Neuronal stem cell (in vitro differentiated cells): ENCODE measurements at regions not wholly inside any gene's neighbourhood (a gene's known extent, or its start where the extent isn't known, plus 50 kb on each side); places are given as distances from the start of the nearest gene placed in this dataset.

Experiments used
- DNase-seq: peaks from one replicate; pipeline ENCODE4 v3.0.0-alpha.2; 2013; ENCODE audit warnings: low spot score
- H2AFZ ChIP-seq: one replicate; pipeline ENCODE4 v1.6.1; 2013; ENCODE audit warnings: mild to moderate bottlenecking, low read length, inconsistent platforms
- H2AK5ac ChIP-seq: 2 replicates; pipeline ENCODE4 v1.6.1; 2013; ENCODE audit warnings: low read depth, mild to moderate bottlenecking, inconsistent platforms, low read length, moderate library complexity, mixed read lengths
- H2BK120ac ChIP-seq: 2 replicates; pipeline ENCODE4 v1.6.1; 2013; ENCODE audit warnings: low read depth, mild to moderate bottlenecking, inconsistent platforms, low read length, moderate library complexity, mixed read lengths
- H2BK12ac ChIP-seq: one replicate; pipeline ENCODE4 v1.6.1; 2013; ENCODE audit warnings: low read length, inconsistent platforms
- H2BK15ac ChIP-seq: 2 replicates; pipeline ENCODE4 v1.6.1; 2013; ENCODE audit warnings: mild to moderate bottlenecking, low read length, inconsistent platforms, mixed read lengths
- H2BK5ac ChIP-seq: one replicate; pipeline ENCODE4 v1.6.1; 2013; ENCODE audit warnings: inconsistent platforms, mild to moderate bottlenecking, low read length, moderate library complexity
- H3K14ac ChIP-seq: one replicate; pipeline ENCODE4 v1.6.1; 2013; ENCODE audit warnings: low read length, inconsistent platforms
- H3K18ac ChIP-seq: 2 replicates; pipeline ENCODE4 v1.6.1; 2013; ENCODE audit warnings: low read length, inconsistent platforms
- H3K23ac ChIP-seq: 2 replicates; pipeline ENCODE4 v1.6.1; 2013; ENCODE audit warnings: low read depth, mild to moderate bottlenecking, mixed read lengths, low read length, inconsistent platforms; ENCODE audit not compliant: poor library complexity
- H3K27ac ChIP-seq: replicated peaks from 3 replicates; pipeline ENCODE4 v1.5.1; 2013; ENCODE audit warnings: low read length, inconsistent platforms
- H3K27me3 ChIP-seq, 3 experiments: 2 replicates each; pipeline ENCODE4 v1.6.1; 2013; ENCODE audit warnings: low read length in 3 of 3, mild to moderate bottlenecking in 2 of 3, inconsistent platforms in 1 of 3, low read depth in 1 of 3, mixed read lengths in 1 of 3, moderate library complexity in 1 of 3; ENCODE audit not compliant: control insufficient read depth in 3 of 3, insufficient read depth in 3 of 3
- H3K36me3 ChIP-seq, 2 donors: replicated peaks in 1 of 2; 2 replicates each; pipeline ENCODE4 v1.6.1; 2013; ENCODE audit warnings: low read length in 2 of 2; ENCODE audit not compliant: control insufficient read depth in 2 of 2, insufficient read depth in 2 of 2
- H3K4ac ChIP-seq: 2 replicates; pipeline ENCODE4 v1.6.1; 2013; ENCODE audit warnings: inconsistent platforms, mild to moderate bottlenecking, low read length, moderate library complexity
- H3K4me1 ChIP-seq, 2 donors: 1 replicate in 1 of 2; 2 replicates in 1 of 2; pipeline ENCODE4 v1.6.1; 2013; ENCODE audit warnings: low read length in 2 of 2, low read depth in 1 of 2; ENCODE audit not compliant: control insufficient read depth in 2 of 2, insufficient read depth in 1 of 2
- H3K4me2 ChIP-seq: one replicate; pipeline ENCODE4 v1.6.1; 2013; ENCODE audit warnings: mild to moderate bottlenecking, low read length, inconsistent platforms; ENCODE audit not compliant: insufficient read depth, poor library complexity, severe bottlenecking
- H3K4me3 ChIP-seq, 2 donors: 2 replicates each; pipeline ENCODE4 v1.5.1; 2013; ENCODE audit warnings: low read length in 2 of 2, mild to moderate bottlenecking in 2 of 2, inconsistent platforms in 1 of 2, moderate library complexity in 1 of 2
- H3K79me1 ChIP-seq: one replicate; pipeline ENCODE4 v1.6.1; 2013; ENCODE audit warnings: low read depth, mild to moderate bottlenecking, inconsistent platforms, low read length, moderate library complexity
- H3K9ac ChIP-seq: one replicate; pipeline ENCODE4 v1.6.1; 2013; ENCODE audit warnings: mild to moderate bottlenecking, low read depth, low read length, inconsistent platforms; ENCODE audit not compliant: poor library complexity
- H3K9me3 ChIP-seq, 2 donors: replicated peaks in 1 of 2; 2 replicates each; pipeline versions ENCODE3 to v1.6.1; 2013; ENCODE audit warnings: low read length in 2 of 2, mild to moderate bottlenecking in 2 of 2, inconsistent platforms in 1 of 2, low read depth in 1 of 2, mixed read lengths in 1 of 2, moderate library complexity in 1 of 2; ENCODE audit not compliant: control insufficient read depth in 2 of 2, insufficient read depth in 1 of 2
- H4K8ac ChIP-seq: one replicate; pipeline ENCODE4 v1.6.1; 2013; ENCODE audit warnings: low read depth, mild to moderate bottlenecking, inconsistent platforms, low read length, moderate library complexity
- H4K91ac ChIP-seq: one replicate; pipeline ENCODE4 v1.6.1; 2013; ENCODE audit warnings: low read length, low read depth, mild to moderate bottlenecking, inconsistent platforms; ENCODE audit not compliant: poor library complexity
- WGBS, 2 donors: extraction: QIAGEN DNeasy Blood & Tissue Kit; methylation state at CpG; one replicate each; pipeline ENCODE4 v1.1.7; 2013; ENCODE audit warnings: missing lambda C conversion rate in 2 of 2, mixed read lengths in 1 of 2; ENCODE audit not compliant: insufficient read length in 2 of 2, insufficient replicate concordance in 1 of 2; ENCODE audit errors: extremely low coverage in 2 of 2; 5-methylcytosine and 5-hydroxymethylcytosine counted together

DNA sequence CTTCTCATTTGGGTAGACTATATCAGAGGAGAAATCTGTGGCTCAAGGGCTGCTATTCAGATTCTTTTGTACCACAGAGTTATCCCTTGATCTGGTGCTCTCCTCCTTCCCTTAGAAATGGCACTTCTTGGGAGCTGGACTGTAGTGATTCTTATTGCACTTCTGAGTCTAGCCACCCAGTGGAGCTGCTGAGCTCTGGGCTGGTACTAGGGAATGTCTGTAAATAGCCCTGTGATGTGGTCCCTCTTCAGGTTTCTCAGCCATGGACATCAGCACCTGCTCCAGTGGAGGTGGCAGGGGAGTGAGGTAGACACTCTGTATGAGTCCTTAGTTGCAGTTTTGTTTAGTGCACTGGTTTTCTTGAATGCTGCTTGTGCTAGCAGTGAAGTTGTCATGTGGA lies 1292.6 kb downstream of the SI start:
- peaks cover 0 to 5% of the 10 kb centered on the region in 2 donors for H3K4me1 ChIP-seq
- no peak overlapping the region for H3K14ac ChIP-seq
- no peaks in the 10 kb centered on the region for H3K27me3 ChIP-seq
- no peak overlapping the region for H3K4me3 ChIP-seq
- no peak overlapping the region for H3K9ac ChIP-seq
- no peak overlapping the region for H2AFZ ChIP-seq
- H2BK120ac ChIP-seq: no peak overlapping the region
- H3K23ac ChIP-seq: no peak overlapping the region
- no peak overlapping the region for H2BK15ac ChIP-seq
- no peak overlapping the region for H2BK5ac ChIP-seq
- H3K9me3 ChIP-seq: no peaks in the 10 kb centered on the region
- no peak overlapping the region for H4K91ac ChIP-seq
- no peak overlapping the region for H3K27ac ChIP-seq
- no peak overlapping the region for H2AK5ac ChIP-seq
- H2BK12ac ChIP-seq: no peak overlapping the region
- H3K4ac ChIP-seq: no peak overlapping the region
- H3K4me2 ChIP-seq: no peak overlapping the region
- no peak overlapping the region for H4K8ac ChIP-seq
- no peaks in the 10 kb centered on the region for H3K79me1 ChIP-seq
- no peaks in the 10 kb centered on the region for H3K36me3 ChIP-seq
- peak; percentile 14 for DNase-seq
- no peak overlapping the region for H3K18ac ChIP-seq

DNA sequence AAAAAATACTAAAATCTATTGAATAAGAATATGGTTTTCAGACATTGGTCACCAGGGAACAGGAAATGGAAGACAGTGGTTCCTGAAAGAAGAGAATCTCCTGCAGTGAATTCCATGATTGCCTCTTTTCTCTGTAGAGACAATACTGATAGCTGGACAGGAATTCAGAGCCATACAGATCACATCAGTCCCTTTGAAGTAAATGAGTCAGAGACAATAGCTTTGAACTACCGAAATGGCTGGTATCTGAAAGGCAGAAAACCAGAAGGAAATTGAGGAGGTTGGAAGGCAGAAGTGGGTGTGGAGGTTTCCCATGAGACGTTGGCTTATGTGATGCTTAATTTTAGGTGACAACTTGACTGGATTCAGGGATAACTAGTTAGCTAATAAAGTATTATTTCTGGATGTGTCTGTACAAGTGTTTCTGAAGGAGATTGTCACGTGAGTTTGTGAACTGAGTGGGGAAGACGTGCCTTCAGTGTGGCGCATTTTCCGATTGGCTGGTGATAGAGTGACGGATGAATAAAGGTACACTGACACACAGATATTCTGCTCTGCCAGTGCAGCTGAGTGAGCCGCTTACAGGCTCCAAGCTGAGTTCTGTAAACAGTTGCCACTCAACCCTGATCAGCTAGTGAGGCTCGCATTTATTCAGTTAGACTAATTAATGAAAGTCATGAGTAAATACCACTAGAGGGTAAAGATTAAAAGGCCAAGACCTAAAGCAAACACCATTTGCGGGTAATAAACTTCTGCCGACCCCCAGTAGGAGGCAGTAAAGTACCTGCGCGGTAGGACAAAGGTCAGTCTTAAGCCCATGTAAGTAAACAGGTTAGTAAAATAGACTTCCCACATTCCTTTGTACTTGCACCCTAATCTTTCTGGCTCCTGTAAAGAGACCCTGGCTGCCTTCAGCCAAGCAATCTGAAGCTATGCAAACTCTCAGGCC lies 1298.6 kb downstream of the SI start:
- Histone ChIP-seq H3K23ac (no peak overlapping the region), H3K4me1 (peaks cover 2 to 4% of the 10 kb centered on the region in 2 donors), H2BK5ac (no peak overlapping the region), H2BK15ac (no peak overlapping the region), H3K4ac (no peak overlapping the region), H2BK12ac (no peak overlapping the region), H3K9me3 (no peaks in the 10 kb centered on the region), H2AFZ (peak overlapping the region; percentile 68), H3K27ac (no peak overlapping the region), H3K79me1 (no peaks in the 10 kb centered on the region), H3K4me2 (no peak overlapping the region), H2BK120ac (no peak overlapping the region), H3K18ac (no peak overlapping the region), H3K9ac (no peak overlapping the region), H4K8ac (no peak overlapping the region), H4K91ac (no peak overlapping the region), H3K27me3 (no peaks in the 10 kb centered on the region), H2AK5ac (no peak overlapping the region), H3K4me3 (no peak overlapping the region), H3K14ac (no peak overlapping the region), H3K36me3 (no peaks in the 10 kb centered on the region)
- no peak for DNase-seq
- whole genome bisulfite sequencing, 2 donors: no CpG with 5 or more reads among the region's 13 CpGs

DNA sequence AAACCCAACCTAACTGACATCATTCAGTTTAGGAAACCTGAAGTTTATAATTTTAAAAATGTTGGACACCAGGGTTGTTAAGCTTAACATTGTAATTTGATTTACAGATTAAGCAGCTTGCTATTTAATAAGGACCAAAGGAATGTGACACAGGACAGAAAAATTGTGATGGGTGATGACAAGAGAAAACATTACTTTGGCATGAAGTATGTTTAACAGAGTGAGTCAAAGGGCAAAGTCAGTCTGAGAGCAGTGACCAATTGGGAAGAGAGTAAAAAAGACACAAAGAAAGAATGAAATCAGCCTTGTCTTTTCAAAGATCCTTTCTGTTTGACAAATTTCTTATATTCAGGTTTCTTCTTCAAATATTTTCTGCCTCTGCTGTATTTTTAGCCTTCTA lies 1301.6 kb downstream of the SI start:
- no peak for DNase-seq
- Histone ChIP-seq H3K4ac (no peak overlapping the region), H3K9ac (no peak overlapping the region), H3K23ac (no peak overlapping the region), H4K8ac (no peak overlapping the region), H2BK5ac (no peak overlapping the region), H3K9me3 (no peaks in the 10 kb centered on the region), H3K18ac (no peak overlapping the region), H2AK5ac (no peak overlapping the region), H2BK12ac (no peak overlapping the region), H3K27ac (no peak overlapping the region), H3K14ac (no peak overlapping the region), H3K4me3 (no peak overlapping the region), H3K36me3 (no peaks in the 10 kb centered on the region), H2BK120ac (no peak overlapping the region), H3K27me3 (no peaks in the 10 kb centered on the region), H2AFZ (no peak overlapping the region), H3K4me1 (peaks cover 2 to 4% of the 10 kb centered on the region in 2 donors), H3K4me2 (no peak overlapping the region), H4K91ac (no peak overlapping the region), H3K79me1 (no peaks in the 10 kb centered on the region), H2BK15ac (no peak overlapping the region)

DNA sequence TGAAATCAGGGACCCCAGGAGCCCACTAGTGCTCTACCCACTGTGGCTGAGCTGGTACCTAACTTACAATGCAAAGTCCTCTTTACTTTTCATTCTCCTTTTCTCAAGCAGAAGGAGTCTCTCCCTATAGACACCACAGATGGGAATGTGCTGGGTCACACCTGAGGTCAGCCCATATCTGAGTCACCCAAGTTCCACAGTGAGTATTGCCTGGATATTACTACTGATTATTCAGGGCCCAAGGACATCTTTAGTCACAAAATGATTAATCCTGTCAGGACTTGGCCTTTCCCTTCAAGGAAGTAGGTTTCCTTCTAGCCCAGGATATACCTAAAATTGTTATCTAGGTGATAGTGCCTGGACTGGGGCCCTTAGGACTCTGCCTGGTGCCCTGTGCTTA lies 1305.2 kb downstream of the SI start:
- DNase-seq: no peak
- Histone ChIP-seq H3K27ac (no peak overlapping the region), H3K14ac (no peak overlapping the region), H3K36me3 (no peaks in the 10 kb centered on the region), H3K4ac (no peak overlapping the region), H4K8ac (no peak overlapping the region), H2BK15ac (no peak overlapping the region), H2BK12ac (no peak overlapping the region), H3K27me3 (no peaks in the 10 kb centered on the region), H3K79me1 (no peaks in the 10 kb centered on the region), H4K91ac (no peak overlapping the region), H3K4me2 (no peak overlapping the region), H3K23ac (no peak overlapping the region), H3K4me3 (no peak overlapping the region), H2AFZ (no peak overlapping the region), H3K9ac (no peak overlapping the region), H2BK5ac (no peak overlapping the region), H3K18ac (no peak overlapping the region), H3K4me1 (no peaks in the 10 kb centered on the region), H3K9me3 (no peaks in the 10 kb centered on the region), H2AK5ac (no peak overlapping the region), H2BK120ac (no peak overlapping the region)
